Lung (tissue), 11 donors: ENCODE measurements at regions not wholly inside any gene's neighbourhood (a gene's known extent, or its start where the extent isn't known, plus 50 kb on each side); places are given as distances from the start of the nearest gene placed in this dataset.

Experiments used
- ATAC-seq: fragments of 200-7000 bp; cut with Tn5 transposase; one replicate; pipeline ENCODE4 v1.9.1; 2020; ENCODE audit warnings: moderate number of reproducible peaks; ENCODE audit not compliant: insufficient read depth, low FRiP score
- DNase-seq, 3 donors: peaks; one replicate each; pipeline ENCODE4 v3.0.0-alpha.2; 2013 to 2017
- H3K27ac ChIP-seq, 2 donors: one replicate each; pipeline ENCODE4 v1.5.1; 2013; ENCODE audit warnings: mild to moderate bottlenecking in 2 of 2, moderate library complexity in 2 of 2, control low read depth in 1 of 2, inconsistent platforms in 1 of 2, low read depth in 1 of 2, low read length in 1 of 2
- H3K27me3 ChIP-seq, 3 donors: one replicate each; pipeline ENCODE4 v1.5.1; 2013; ENCODE audit warnings: low read length in 2 of 3; ENCODE audit not compliant: control insufficient read depth in 3 of 3, insufficient read depth in 3 of 3
- H3K36me3 ChIP-seq, 4 donors: one replicate each; pipeline ENCODE4 v1.5.1; 2013; ENCODE audit warnings: low read length in 4 of 4, mild to moderate bottlenecking in 1 of 4, moderate library complexity in 1 of 4; ENCODE audit not compliant: control insufficient read depth in 4 of 4, insufficient read depth in 4 of 4
- H3K4me1 ChIP-seq, 5 donors: one replicate each; pipeline ENCODE4 v1.5.1; 2013; ENCODE audit warnings: low read length in 5 of 5, mild to moderate bottlenecking in 2 of 5, moderate library complexity in 1 of 5; ENCODE audit not compliant: control insufficient read depth in 5 of 5, insufficient read depth in 5 of 5
- H3K4me3 ChIP-seq: one replicate; pipeline ENCODE4 v1.5.1; 2013; ENCODE audit warnings: mild to moderate bottlenecking, control low read depth, moderate library complexity
- H3K9ac ChIP-seq, 2 donors: one replicate each; pipeline ENCODE4 v1.5.1; 2013; ENCODE audit warnings: low read length in 2 of 2, control low read depth in 1 of 2; ENCODE audit not compliant: insufficient read depth in 1 of 2
- H3K9me3 ChIP-seq, 4 donors: one replicate each; pipeline ENCODE4 v1.5.1; 2013; ENCODE audit warnings: low read length in 3 of 4, mild to moderate bottlenecking in 1 of 4, moderate library complexity in 1 of 4; ENCODE audit not compliant: control insufficient read depth in 4 of 4, insufficient read depth in 3 of 4
- CTCF ChIP-seq: IDR thresholded peaks from 2 replicates; pipeline ENCODE4 v1.5.1; 2012; ENCODE audit warnings: mild to moderate bottlenecking; ENCODE audit errors: control extremely low read depth, extremely low read depth
- WGBS, 2 donors: extraction: QIAGEN DNeasy Blood & Tissue Kit; methylation state at CpG; one replicate each; pipeline ENCODE4 v1.1.7; 2013; 5-methylcytosine and 5-hydroxymethylcytosine counted together
- donor health status: control.
- donor health status: control.
- donor health status: Bipolar disorder and iron deficiency.
- donor health status: healthy.
- donor health status: DM: yes; HTN: yes; CAD: no.

GRCh38 chr1:58159434-58159830 is 387.1 kb downstream of the OMA1 start:
- DNase-seq (no peak), ATAC-seq (no peak)
- H3K27me3 ChIP-seq = no peaks in the 10 kb centered on the region
- no peak overlapping the region for H3K9ac ChIP-seq
- H3K4me1 ChIP-seq = peaks cover 0 to 2% (median 0%) of the 10 kb centered on the region in 5 donors
- TF ChIP-seq CTCF = no peak
- no peak overlapping the region for H3K27ac ChIP-seq
- H3K9me3 ChIP-seq = no peaks in the 10 kb centered on the region
- no peak overlapping the region for H3K4me3 ChIP-seq
- no peaks in the 10 kb centered on the region for H3K36me3 ChIP-seq
- 90 to 91% methylated on average over 3 of the region's 3 CpGs for whole genome bisulfite sequencing, 2 donors

- H3K4me3 ChIP-seq = no peak overlapping the region
- DNase-seq (no peak), ATAC-seq (no peak)
- no peak overlapping the region for H3K9ac ChIP-seq
- TF ChIP-seq CTCF = no peak
- H3K27ac ChIP-seq = no peak overlapping the region
- WGBS, 2 donors = 71 to 83% methylated on average over 11 of the region's 11 CpGs
- peaks cover 0 to 2% (median 0%) of the 10 kb centered on the region in 5 donors for H3K4me1 ChIP-seq
- no peaks in the 10 kb centered on the region for H3K9me3 ChIP-seq
- H3K27me3 ChIP-seq = no peaks in the 10 kb centered on the region
- no peaks in the 10 kb centered on the region for H3K36me3 ChIP-seq
Observed at GRCh38 chr1:58158506-58159433, 387.8 kb downstream of the OMA1 start.

- H3K4me3 ChIP-seq = no peak overlapping the region
Observed at GRCh38 chr1:58158016-58158415, 388.5 kb downstream of the OMA1 start.

More at GRCh38 chr1:58158016-58158415, 388.5 kb downstream of the OMA1 start:
- Histone ChIP-seq H3K27ac (no peak overlapping the region), H3K9ac (no peak overlapping the region), H3K27me3 (no peaks in the 10 kb centered on the region), H3K4me1 (no peaks in the 10 kb centered on the region), H3K36me3 (no peaks in the 10 kb centered on the region), H3K9me3 (no peaks in the 10 kb centered on the region)
- ATAC-seq (no peak), DNase-seq (no peak)
- no peak for TF ChIP-seq CTCF
